Myocyte (in vitro differentiated cells): ENCODE measurements at regions not wholly inside any gene's neighbourhood (a gene's known extent, or its start where the extent isn't known, plus 50 kb on each side); places are given as distances from the start of the nearest gene placed in this dataset.
"Not testable (repeated sequence)": the region's sequence is repeated elsewhere in the genome, so short reads cannot be mapped to it uniquely, and the experiment has no call there.

Experiments used
- DNase-seq: peaks from one replicate; pipeline ENCODE4 v3.0.0-alpha.2; 2012; ENCODE audit warnings: low read depth

- no peak for DNase-seq
Observed at GRCh38 chr3:70657454-70657853, 345.0 kb upstream of the MDFIC2 start.

- DNase-seq: no peak
Observed at GRCh38 chr3:70647823-70648222, 335.4 kb upstream of the MDFIC2 start.

GRCh38 chr3:70647094-70647493 is 334.7 kb upstream of the MDFIC2 start:
- DNase-seq: no peak

GRCh38 chr3:70646635-70647034 is 334.2 kb upstream of the MDFIC2 start:
- no peak for DNase-seq

- no peak for DNase-seq
Observed at GRCh38 chr3:70640481-70640880, 328.0 kb upstream of the MDFIC2 start.

GRCh38 chr3:70635301-70635700 is 322.9 kb upstream of the MDFIC2 start:
- no peak for DNase-seq

- no peak for DNase-seq
Observed at GRCh38 chr3:70631716-70632307, 319.4 kb upstream of the MDFIC2 start.

- DNase-seq: no peak
Observed at GRCh38 chr3:70621451-70621850, 309.0 kb upstream of the MDFIC2 start.

GRCh38 chr3:70620956-70621355 is 308.5 kb upstream of the MDFIC2 start:
- no peak for DNase-seq

GRCh38 chr3:70620367-70620766 is 307.9 kb upstream of the MDFIC2 start:
- no peak for DNase-seq

- DNase-seq: no peak
Observed at GRCh38 chr3:70618151-70618550, 305.7 kb upstream of the MDFIC2 start.

- not testable (repeated sequence) for DNase-seq
Observed at GRCh38 chr3:70617349-70617748, 304.9 kb upstream of the MDFIC2 start.

- no peak for DNase-seq
Observed at GRCh38 chr3:70615286-70615685, 302.8 kb upstream of the MDFIC2 start.

GRCh38 chr3:70614111-70614510 is 301.7 kb upstream of the MDFIC2 start:
- no peak for DNase-seq

GRCh38 chr3:70612920-70613319 is 300.5 kb upstream of the MDFIC2 start:
- DNase-seq: no peak

- not testable (repeated sequence) for DNase-seq
Observed at GRCh38 chr3:70611667-70612277, 299.3 kb upstream of the MDFIC2 start.

GRCh38 chr3:70608434-70608833 is 296.0 kb upstream of the MDFIC2 start:
- no peak for DNase-seq

GRCh38 chr3:70607469-70607868 is 295.0 kb upstream of the MDFIC2 start:
- no peak for DNase-seq

- DNase-seq: peak; percentile 5
Observed at GRCh38 chr3:70606018-70606417, 293.6 kb upstream of the MDFIC2 start.

- no peak for DNase-seq
Observed at GRCh38 chr3:70603103-70603502, 290.7 kb upstream of the MDFIC2 start.

GRCh38 chr3:70597312-70597711 is 284.9 kb upstream of the MDFIC2 start:
- no peak for DNase-seq

- no peak for DNase-seq
Observed at GRCh38 chr3:70583682-70584081, 271.2 kb upstream of the MDFIC2 start.

- DNase-seq: no peak
Observed at GRCh38 chr3:70582803-70583202, 270.4 kb upstream of the MDFIC2 start.
